HG02938 (cell line): ENCODE measurements at regions not wholly inside any gene's neighbourhood (a gene's known extent, or its start where the extent isn't known, plus 50 kb on each side); places are given as distances from the start of the nearest gene placed in this dataset.
"Not testable (repeated sequence)": the region's sequence is repeated elsewhere in the genome, so short reads cannot be mapped to it uniquely, and the experiment has no call there.

Source experiments
- ATAC-seq: cut with Tn5 transposase; IDR thresholded peaks from one replicate; pipeline ENCODE4 v1.9.1; 2021; ENCODE audit warnings: mild to moderate bottlenecking, moderate library complexity; ENCODE audit not compliant: unreplicated experiment

GRCh38 chr12:107826276-107826675 is 51.8 kb downstream of the ASCL4 start:
- ATAC-seq: no peak

- no peak for ATAC-seq
These were observed 54.8 kb downstream of the ASCL4 start for GRCh38 chr12:107829271-107829670.

DNA sequence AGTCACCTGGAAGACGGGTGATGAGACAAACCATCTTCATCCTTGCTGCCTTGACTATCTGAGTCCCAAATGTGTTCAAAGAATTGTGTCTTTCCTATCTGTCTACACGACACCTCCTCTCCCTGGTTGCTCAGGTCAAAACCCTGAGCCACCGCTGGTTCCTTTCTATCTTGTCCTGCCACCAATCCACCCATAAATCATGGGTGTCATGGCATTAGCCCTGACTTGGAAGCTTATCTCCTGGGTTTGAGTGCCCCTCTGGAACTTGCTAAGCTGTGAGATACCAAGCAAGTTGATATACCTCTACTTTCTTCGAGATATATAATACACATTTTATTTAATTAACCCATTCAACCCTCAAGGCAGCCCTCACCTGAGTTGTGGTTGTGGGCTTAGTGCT is 57.9 kb downstream of the ASCL4 start:
- no peak for ATAC-seq

DNA sequence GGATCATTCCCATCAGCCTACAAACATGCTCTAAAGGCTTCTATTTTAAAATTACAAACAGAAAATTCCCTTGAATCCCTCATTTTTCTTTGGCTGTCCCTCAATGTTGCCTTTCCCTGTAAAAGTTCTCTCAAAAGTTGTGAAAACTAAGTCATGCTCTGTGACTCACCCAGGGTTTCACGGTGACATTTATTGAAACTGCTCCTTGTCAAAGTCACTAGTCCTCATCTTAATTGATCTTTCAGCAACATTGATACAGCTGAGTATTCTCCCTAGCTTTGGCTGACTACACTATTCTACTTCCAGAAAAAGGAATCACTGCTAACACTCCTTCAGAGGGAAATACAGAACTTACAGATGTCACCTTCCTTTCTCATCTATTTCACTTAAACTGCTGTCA is 65.7 kb downstream of the ASCL4 start:
- ATAC-seq: no peak

DNA sequence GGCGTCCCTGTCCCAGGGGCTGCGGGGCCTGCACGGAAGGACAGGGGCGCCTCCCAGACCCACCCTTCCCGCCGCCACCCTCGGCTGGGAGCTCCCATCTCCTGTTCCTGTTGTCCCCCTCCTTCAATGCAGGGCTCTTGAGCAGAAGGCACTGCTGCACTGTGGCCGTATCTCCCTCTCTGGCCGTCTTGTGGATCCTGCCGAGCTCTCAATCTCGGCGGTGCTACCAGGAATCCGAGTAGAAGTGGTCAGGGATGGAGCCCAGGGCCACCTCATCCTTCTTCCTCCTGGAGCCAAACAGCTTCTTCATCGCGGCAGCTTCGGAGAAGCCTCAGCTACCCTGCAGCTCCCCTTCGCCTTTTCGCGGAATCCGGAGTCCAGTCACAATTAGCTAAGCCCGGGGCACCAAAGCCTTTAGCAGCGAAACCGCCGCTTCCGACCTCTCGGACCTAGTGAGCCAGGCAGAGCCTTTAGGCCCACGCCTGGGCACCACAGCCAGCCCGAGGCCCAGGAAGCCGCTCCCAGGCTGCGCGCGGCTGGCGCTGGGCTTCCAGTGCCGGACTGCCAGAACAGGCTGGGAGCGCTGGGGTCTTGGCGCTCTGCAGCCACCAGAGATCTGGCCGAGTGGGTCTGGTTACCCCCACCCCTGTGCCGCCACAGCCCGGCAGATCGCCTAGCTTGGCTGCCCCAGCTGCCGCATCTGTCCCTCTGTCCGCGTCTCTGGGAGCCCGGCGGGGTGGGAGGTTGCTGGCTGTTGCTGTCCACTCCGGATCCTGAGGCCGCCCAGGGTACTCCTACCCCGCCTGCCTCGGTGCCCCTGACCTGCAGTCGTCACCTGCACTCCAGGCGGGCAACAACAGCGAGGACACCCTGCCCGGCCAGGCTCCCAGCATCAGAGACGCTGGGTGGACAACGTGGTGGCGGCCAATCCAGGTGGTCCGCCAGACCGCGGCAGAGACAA is 69.1 kb downstream of the ASCL4 start:
- no peak for ATAC-seq

- no peak for ATAC-seq
These were observed 69.9 kb downstream of the ASCL4 start for GRCh38 chr12:107844312-107844921.

GRCh38 chr12:107845226-107845979 is 70.9 kb downstream of the ASCL4 start:
- ATAC-seq: no peak

DNA sequence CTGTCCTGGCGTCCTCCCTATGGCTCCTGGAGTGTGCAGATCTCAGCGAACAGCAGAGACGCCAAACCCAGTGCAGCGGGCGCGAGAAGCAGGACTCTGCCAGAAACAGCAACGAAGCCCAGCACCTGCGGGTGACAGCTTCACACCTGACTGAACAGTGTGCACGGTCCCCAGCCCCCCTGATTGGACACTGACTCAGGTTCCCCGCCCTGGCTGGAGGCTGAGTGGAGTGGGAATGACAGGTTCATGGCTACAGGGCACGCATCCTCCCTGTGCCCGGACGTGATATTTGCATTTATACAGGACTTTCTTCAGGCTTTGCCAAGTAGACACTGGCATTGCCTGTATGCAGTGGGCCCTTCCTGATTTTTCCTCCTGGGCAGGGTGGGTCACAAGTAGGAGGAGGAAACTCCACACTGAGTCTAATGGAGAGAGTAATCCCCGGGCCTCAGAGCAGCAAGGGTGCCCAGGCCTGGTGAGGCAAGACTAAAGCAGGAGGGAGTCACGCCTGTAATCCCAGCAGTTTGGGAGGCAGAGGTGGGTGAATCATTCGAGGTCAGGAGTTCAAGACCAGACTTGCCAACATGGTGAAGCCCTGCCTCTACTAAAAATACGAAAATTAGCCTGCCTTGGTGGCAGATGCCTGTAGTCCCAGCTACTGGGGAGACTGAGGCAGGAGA is 71.6 kb downstream of the ASCL4 start:
- no peak for ATAC-seq

DNA sequence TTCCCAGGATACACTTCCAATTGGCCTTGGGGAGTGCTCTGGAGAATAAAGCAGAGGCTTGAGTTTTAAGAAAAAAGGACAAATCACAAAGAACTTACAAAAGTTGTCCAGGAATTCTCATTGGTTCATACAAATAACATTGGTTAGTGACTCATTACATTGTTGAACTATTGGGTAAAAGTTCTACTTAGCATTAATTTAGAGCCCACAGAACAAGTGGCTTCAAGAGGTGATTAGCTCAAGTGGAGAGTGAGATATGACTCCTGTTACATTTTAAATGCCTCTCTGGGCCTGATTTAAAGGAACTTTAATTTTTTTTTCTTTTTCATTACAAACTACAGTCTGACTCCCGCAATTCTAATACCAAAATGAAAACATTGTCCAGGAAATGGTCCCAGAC is 72.9 kb downstream of the ASCL4 start:
- ATAC-seq: no peak

GRCh38 chr12:107847830-107848229 is 73.3 kb downstream of the ASCL4 start:
- no peak for ATAC-seq

DNA sequence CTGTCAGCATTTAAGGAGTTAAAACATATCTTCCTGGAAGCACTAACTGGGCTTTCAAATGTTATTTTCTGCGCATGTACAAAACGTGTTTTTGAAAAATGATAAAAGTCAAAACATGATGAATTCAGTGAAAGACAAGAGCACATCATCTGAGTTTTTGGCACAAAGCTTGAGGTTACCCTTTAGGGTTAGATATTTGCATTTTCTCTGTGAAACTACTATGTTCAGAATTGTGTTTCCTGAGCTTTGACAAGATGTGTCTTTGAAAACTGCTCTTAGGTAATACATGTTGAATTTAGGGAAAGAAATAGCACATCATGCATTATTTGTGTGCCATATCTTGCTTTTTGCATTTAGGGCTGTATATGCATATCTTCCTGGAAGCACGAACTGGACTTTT is 79.0 kb downstream of the ASCL4 start:
- ATAC-seq: no peak

DNA sequence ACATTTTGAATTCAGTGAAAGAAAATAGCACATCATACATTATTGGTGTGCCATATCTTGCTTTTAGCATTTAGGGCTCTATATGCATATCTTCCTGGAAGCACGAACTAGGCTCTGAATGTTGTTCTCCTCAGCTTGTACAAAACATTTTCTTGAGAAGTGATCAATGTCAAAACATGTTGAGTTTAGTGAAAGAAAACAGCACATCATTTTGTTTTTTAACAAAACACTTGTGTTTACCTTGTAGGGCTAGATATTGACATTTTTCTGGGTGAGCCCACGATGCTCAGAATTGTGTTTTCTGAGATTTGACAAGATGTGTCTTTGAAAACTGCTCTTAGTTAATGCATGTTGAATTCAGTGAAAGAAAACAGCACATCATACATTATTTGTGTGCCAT is 81.0 kb downstream of the ASCL4 start:
- ATAC-seq: no peak

DNA sequence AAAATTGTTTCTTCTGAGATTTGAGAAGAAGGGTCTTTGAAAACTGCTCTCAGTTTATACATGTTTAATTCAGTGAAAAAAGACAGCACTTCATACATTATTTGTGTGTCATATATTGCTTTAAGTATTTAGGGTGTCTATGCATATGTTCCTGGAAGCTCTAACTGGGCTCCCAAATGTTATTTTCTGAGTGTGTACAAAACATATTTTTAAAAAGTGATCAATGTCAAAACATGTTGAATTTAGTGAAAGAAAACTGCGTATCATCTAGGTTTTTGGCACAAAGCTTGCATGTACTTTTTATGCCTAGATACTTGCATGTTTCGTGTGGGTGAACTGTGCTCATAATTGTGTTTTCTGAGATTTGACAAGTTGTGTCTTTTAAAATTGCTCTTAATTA is 81.6 kb downstream of the ASCL4 start:
- no peak for ATAC-seq

DNA sequence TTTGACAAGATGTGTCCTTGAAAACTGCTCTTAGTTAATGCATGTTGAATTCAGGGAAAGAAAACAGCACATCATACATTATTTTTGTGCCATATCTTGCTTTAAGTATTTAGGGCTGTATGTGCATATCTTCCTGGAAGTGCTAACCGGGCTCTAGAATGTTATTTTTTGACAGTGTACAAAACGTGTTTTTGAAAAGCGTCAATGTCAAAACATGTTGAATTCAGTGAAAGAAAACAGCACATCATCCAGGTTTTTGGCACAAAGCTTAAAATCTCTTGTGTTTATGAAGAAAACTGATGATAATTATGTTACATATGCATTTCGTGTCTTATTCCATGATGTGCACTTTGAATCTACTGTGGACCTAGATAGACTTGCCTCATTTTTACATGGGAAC is 82.7 kb downstream of the ASCL4 start:
- ATAC-seq: no peak

DNA sequence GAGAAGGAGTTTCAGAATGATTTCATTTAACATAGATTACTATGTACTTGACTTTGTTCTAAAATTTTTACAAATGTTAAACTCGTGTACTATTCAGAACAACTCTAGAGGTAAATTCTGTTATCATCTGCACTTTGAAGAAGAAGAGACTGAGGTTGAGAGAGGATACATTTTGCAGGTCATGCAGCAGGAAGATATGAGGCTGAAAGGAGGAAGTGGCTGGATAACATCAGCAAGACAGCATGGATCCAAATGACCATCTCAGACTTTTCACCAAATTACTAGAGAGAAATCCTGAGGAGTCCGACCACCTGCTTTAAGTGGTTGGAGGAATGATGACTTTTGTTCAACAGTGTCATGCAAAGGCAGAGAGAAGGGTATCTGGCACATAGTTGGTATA is 84.9 kb downstream of the ASCL4 start:
- no peak for ATAC-seq

- ATAC-seq: no peak
These were observed 89.7 kb downstream of the ASCL4 start for GRCh38 chr12:107864235-107864634.

DNA sequence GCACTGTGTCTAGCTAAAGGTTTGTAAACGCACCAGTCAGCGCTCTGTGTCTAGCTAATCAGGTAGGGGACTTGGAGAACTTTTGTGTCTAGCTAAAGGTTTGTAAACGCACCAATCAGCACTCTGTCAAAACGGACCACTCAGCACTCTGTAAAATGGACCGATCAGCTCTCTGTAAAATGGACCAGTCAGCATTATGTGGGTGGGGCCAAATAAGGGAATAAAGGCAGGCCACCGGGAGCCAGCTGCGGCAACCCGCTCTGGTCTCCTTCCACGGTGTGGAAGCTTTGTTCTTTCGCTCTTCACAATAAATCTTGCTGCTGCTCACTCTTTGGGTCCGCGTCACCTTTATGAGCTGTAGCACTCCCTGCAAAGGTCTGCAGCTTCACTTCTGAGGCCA is 90.2 kb downstream of the ASCL4 start:
- ATAC-seq: not testable (repeated sequence)

GRCh38 chr12:107873223-107873622 is 98.7 kb downstream of the ASCL4 start:
- ATAC-seq: no peak

DNA sequence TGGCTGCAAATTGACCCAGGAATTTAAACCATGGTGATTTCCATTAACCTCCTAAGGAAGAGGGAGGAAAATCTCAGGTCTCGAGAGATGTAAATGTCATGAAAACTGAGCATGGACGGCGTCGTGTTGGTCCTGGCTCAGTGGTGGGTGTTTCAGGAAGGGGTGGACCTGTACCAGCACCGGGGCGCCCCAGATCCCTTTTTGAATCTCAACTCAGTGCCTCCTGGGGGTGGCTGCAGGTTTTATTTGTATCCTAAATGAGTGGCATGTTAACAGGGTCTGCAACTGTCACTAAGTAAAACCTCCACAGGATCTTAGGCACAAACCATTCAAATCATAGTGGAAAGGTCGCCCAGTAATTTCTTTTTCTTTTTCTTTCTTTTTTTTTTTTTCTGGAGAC is 101.3 kb downstream of the ASCL4 start:
- ATAC-seq: no peak

DNA sequence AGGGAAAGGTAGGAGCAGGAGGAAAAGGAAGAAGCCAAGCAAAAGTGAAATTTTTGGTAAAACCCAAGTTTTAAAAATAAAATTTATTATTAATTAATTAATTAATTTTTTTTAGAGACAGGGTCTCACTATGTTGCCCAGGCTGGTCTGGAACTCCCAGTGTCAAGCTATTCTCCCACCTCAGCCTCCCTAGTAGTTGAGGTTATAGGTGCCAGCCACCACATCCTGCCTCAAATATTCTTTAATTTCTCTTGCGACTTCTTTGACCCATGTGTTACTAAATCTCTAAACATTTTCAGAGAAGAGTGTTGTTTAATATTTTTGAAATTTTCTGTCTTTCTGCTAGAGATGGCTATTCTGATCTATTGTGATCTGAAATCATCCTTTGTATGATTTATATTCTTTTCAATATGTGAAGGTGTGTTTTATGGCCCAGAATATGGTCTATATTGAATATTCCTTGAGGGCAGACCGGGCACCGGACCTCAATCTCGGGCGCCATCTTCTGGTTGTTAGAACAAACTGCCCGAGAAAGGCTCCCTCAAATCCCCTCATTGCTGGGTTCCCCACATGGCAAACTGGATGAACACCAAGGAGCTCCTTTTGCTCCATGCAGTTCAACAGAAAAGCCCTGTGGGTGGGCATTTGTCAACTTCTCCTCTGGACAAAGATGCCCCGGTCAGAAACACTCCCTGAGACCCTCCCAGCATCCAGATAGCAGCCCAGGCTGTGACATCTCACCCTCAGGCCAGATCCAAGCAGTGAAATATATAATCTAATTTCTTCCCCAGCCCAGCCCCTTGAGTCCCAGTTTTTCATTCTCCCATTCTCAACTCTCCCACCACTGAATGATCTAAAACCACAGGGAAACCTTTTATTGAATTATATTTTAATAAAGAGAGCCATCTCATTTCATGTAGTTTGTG is 110.5 kb downstream of the ASCL4 start:
- no peak for ATAC-seq
